SK-N-SH (cell line): ENCODE measurements at regions not wholly inside any gene's neighbourhood (a gene's known extent, or its start where the extent isn't known, plus 50 kb on each side); places are given as distances from the start of the nearest gene placed in this dataset.
"Not testable (repeated sequence)": the region's sequence is repeated elsewhere in the genome, so short reads cannot be mapped to it uniquely, and the experiment has no call there.

Experiments used
- CTCF ChIA-PET: fragments of 300-600, 350-600 bp; formaldehyde crosslinking; extraction: SDS; loops from one replicate; lab custom pipeline; 2021; lab: Yijun Ruan, JAX
- POLR2A ChIA-PET: fragments of 350-600 bp; sonication (Branson Sonifier 250); formaldehyde crosslinking; extraction: SDS; loops from one replicate; lab custom pipeline; 2020; ENCODE audit warnings: antibody characterized with exemption, inconsistent platforms; lab: Yijun Ruan, JAX
- DNase-seq: peaks from one replicate; pipeline ENCODE4 v3.0.0; 2012
- H2AFZ ChIP-seq: fragments of 200-600 bp; sonication (generic); 2 replicates; pipeline ENCODE4 v1.8.1; 2016; ENCODE audit warnings: antibody characterized with exemption, mild to moderate bottlenecking, low read depth
- H3F3A ChIP-seq: fragments of 200-600 bp; sonication (generic); replicated peaks from 2 replicates; pipeline ENCODE3; 2016; ENCODE audit warnings: antibody characterized with exemption, mild to moderate bottlenecking; ENCODE audit not compliant: insufficient read depth
- H3K27ac ChIP-seq, 2 experiments: fragments of 200-500 bp in 1 of 2; fragments of 200-600 bp in 1 of 2; sonication (Bioruptor generic) in 1 of 2; sonication (generic), shearing (Covaris generic) in 1 of 2; 2 replicates each; pipeline versions ENCODE4 v1.5.1 to v1.6.1; 2014 to 2016; ENCODE audit warnings: low read depth in 2 of 2, inconsistent platforms in 1 of 2, low read length in 1 of 2, mild to moderate bottlenecking in 1 of 2, mixed read lengths in 1 of 2
- H3K27me3 ChIP-seq: fragments of 200-600 bp; sonication (generic), shearing (Covaris generic); 2 replicates; pipeline ENCODE4 v1.6.1; 2016; ENCODE audit warnings: mixed run types; ENCODE audit not compliant: insufficient read depth
- H3K36me3 ChIP-seq, 2 experiments: fragments of 200-500 bp in 1 of 2; fragments of 200-600 bp in 1 of 2; sonication (Bioruptor generic) in 1 of 2; sonication (generic) in 1 of 2; replicated peaks in 1 of 2; 2 replicates each; pipeline versions ENCODE3 to v1.5.1; 2014 to 2016; ENCODE audit warnings: low read length in 1 of 2, mild to moderate bottlenecking in 1 of 2; ENCODE audit not compliant: insufficient read depth in 2 of 2, control insufficient read depth in 1 of 2
- H3K4me1 ChIP-seq, 2 experiments: fragments of 200-500 bp in 1 of 2; fragments of 200-600 bp in 1 of 2; sonication (Bioruptor generic) in 1 of 2; sonication (generic), shearing (Covaris generic) in 1 of 2; 2 replicates each; pipeline versions ENCODE4 v1.5.1 to v1.6.1; 2014 to 2016; ENCODE audit warnings: low read depth in 1 of 2, low read length in 1 of 2, mixed run types in 1 of 2; ENCODE audit not compliant: insufficient read depth in 2 of 2, control insufficient read depth in 1 of 2
- H3K4me2 ChIP-seq: fragments of 200-600 bp; sonication (generic), shearing (Covaris generic); 2 replicates; pipeline ENCODE4 v1.6.1; 2017; ENCODE audit warnings: mixed run types
- H3K4me3 ChIP-seq, 2 experiments: fragments of 200-500 bp in 1 of 2; fragments of 200-600 bp in 1 of 2; sonication (Bioruptor generic) in 1 of 2; sonication (generic), shearing (Covaris generic) in 1 of 2; 2 replicates each; pipeline versions ENCODE4 v1.5.1 to v1.8.1; 2014 to 2016; ENCODE audit warnings: low read depth in 2 of 2, inconsistent platforms in 1 of 2, low read length in 1 of 2, mild to moderate bottlenecking in 1 of 2, mixed read lengths in 1 of 2, moderate library complexity in 1 of 2
- H3K79me2 ChIP-seq: fragments of 200-600 bp; sonication (generic); 2 replicates; pipeline ENCODE4 v1.8.1; 2017; ENCODE audit warnings: mild to moderate bottlenecking; ENCODE audit not compliant: insufficient read depth
- H3K9ac ChIP-seq: fragments of 200-600 bp; sonication (generic); 2 replicates; pipeline ENCODE4 v1.6.1; 2017; ENCODE audit warnings: mixed run types
- H3K9me2 ChIP-seq: fragments of 200-600 bp; sonication (generic); 2 replicates; pipeline ENCODE4 v1.6.1; 2017; ENCODE audit warnings: mixed run types
- H3K9me3 ChIP-seq: fragments of 200-600 bp; sonication (generic); 2 replicates; pipeline ENCODE4 v1.6.1; 2017; ENCODE audit warnings: mixed run types, mild to moderate bottlenecking, moderate library complexity
- H4K20me1 ChIP-seq: fragments of 200-600 bp; sonication (generic); 2 replicates; pipeline ENCODE4 v1.6.1; 2017; ENCODE audit warnings: mild to moderate bottlenecking, mixed run types; ENCODE audit not compliant: insufficient read depth
- CHD2 ChIP-seq: fragments of 150-350 bp; IDR thresholded peaks from 2 replicates; pipeline ENCODE4 v1.6.1; 2018; ENCODE audit warnings: low read length; ENCODE audit not compliant: partially characterized antibody
- ELF1 ChIP-seq: IDR thresholded peaks from 2 replicates; pipeline ENCODE4 v1.4.0; 2012
- EZH2phosphoT487 ChIP-seq: fragments of 200-600 bp; sonication (generic); IDR thresholded peaks from 2 replicates; pipeline ENCODE4 v1.6.1; 2017; ENCODE audit warnings: low read depth, mixed run types, mild to moderate bottlenecking, antibody characterized with exemption, moderate library complexity, borderline replicate concordance
- FOSL2 ChIP-seq: IDR thresholded peaks from 2 replicates; pipeline ENCODE4 v1.4.0; 2012; ENCODE audit warnings: low read depth, mild to moderate bottlenecking, moderate library complexity, borderline replicate concordance
- FOXJ3 ChIP-seq: sonication (generic); formaldehyde crosslinking; IDR thresholded peaks from 2 replicates; pipeline ENCODE4 v1.5.1; 2020; ENCODE audit warnings: mild to moderate bottlenecking, missing genetic modification reagents
- FOXM1 ChIP-seq: IDR thresholded peaks from 2 replicates; pipeline ENCODE4 v1.4.0; 2012; ENCODE audit warnings: low read depth, mild to moderate bottlenecking
- GATA2 ChIP-seq: sonication (generic); formaldehyde crosslinking; IDR thresholded peaks from 2 replicates; pipeline ENCODE4 v1.5.0; 2020; ENCODE audit warnings: mild to moderate bottlenecking, missing genetic modification reagents
- JUND ChIP-seq: IDR thresholded peaks from 2 replicates; pipeline ENCODE4 v1.4.0; 2012
- NFIC ChIP-seq: IDR thresholded peaks from 2 replicates; pipeline ENCODE4 v1.4.0; 2012; ENCODE audit warnings: borderline replicate concordance
- PBX3 ChIP-seq: IDR thresholded peaks from 2 replicates; pipeline ENCODE4; 2012
- POLR2AphosphoS5 ChIP-seq: IDR thresholded peaks from 2 replicates; pipeline ENCODE4 v1.6.1; 2012; ENCODE audit warnings: low read depth, low read length
- RAD21 ChIP-seq: IDR thresholded peaks from 2 replicates; pipeline ENCODE4 v1.6.1; 2012; ENCODE audit warnings: mild to moderate bottlenecking, low read length
- SIN3A ChIP-seq: IDR thresholded peaks from 2 replicates; pipeline ENCODE4 v1.6.1; 2012; ENCODE audit warnings: low read depth, mild to moderate bottlenecking, low read length, moderate library complexity, borderline replicate concordance
- USF2 ChIP-seq: fragments of 150-350 bp; IDR thresholded peaks from 2 replicates; pipeline ENCODE4 v1.6.1; 2017; ENCODE audit warnings: antibody characterized with exemption, low read length, low read depth, borderline replicate concordance
- WGBS: methylation state at CpG from one replicate; pipeline ENCODE4 v1.1.6; 2017; ENCODE audit warnings: low lambda C conversion rate; 5-methylcytosine and 5-hydroxymethylcytosine counted together

- H3K4me2 ChIP-seq = no peak overlapping the region
- TF ChIP-seq FOSL2 (no peak), JUND (no peak), FOXJ3 (CRISPR knock-in tag) (no peak), POLR2AphosphoS5 (no peak), PBX3 (no peak), FOXM1 (no peak), NFIC (no peak), CHD2 (no peak), EZH2phosphoT487 (no peak), GATA2 (CRISPR knock-in tag) (no peak), USF2 (no peak)
- TF ChIP-seq, all 33 proteins: peak for 0
- Histone ChIP-seq H3K9me2 (no peaks in the 10 kb centered on the region), H3K27ac (no peak overlapping the region), H3K4me1 (no peaks in the 10 kb centered on the region; a peak in 1 of 4 replicates), H3K36me3 (no peaks in the 10 kb centered on the region), H3K27me3 (peaks cover 19% of the 10 kb centered on the region; the same call in 1 of the 2 replicates), H3K9ac (no peak overlapping the region), H3K4me3 (no peak overlapping the region), H3K9me3 (no peaks in the 10 kb centered on the region), H4K20me1 (no peaks in the 10 kb centered on the region), H3F3A (no peaks in the 10 kb centered on the region), H2AFZ (no peak overlapping the region), H3K79me2 (no peaks in the 10 kb centered on the region)
- DNase-seq = no peak
- 77% methylated on average over 4 of the region's 7 CpGs for WGBS
- ChIA-PET CTCF (interaction anchor here (0.7 to 6.1 kb wide), 7 partner anchors 7 to 372 kb away, joined by 3 to 132 read pairs (median 9); partner anchors contain the start of gene GLI2), POLR2A (interaction anchor here (1.2 kb wide), 1 partner anchor 115 kb away, joined by 3 read pairs; no protein-coding TSS in a partner anchor)
Measured at GRCh38 chr2:121068851-121069250, 216.2 kb downstream of the TFCP2L1 start.

GRCh38 chr2:121069434-121069969, 215.5 kb downstream of the TFCP2L1 start:
- Histone ChIP-seq H3K27me3 (peaks cover 13% of the 10 kb centered on the region; the same call in 1 of the 2 replicates), H2AFZ (no peak overlapping the region), H3K36me3 (no peaks in the 10 kb centered on the region), H3K9me2 (no peaks in the 10 kb centered on the region), H3K9me3 (no peaks in the 10 kb centered on the region), H3K4me2 (no peak overlapping the region), H3K9ac (no peak overlapping the region), H3K4me1 (peaks cover 0 to 4% of the 10 kb centered on the region in 2 experiments; a peak in 1 of 4 replicates), H3K27ac (no peak overlapping the region), H4K20me1 (no peaks in the 10 kb centered on the region), H3K4me3 (no peak overlapping the region), H3F3A (peaks cover 3% of the 10 kb centered on the region), H3K79me2 (no peaks in the 10 kb centered on the region)
- CTCF ChIA-PET = interaction anchor here (1.0 to 6.1 kb wide), 13 partner anchors 8 to 373 kb away, joined by 3 to 132 read pairs (median 5); partner anchors contain the start of gene GLI2
- POLR2A ChIA-PET = no interaction called here
- 89% methylated on average over 10 of the region's 18 CpGs for WGBS
- no peak for TF ChIP-seq RAD21
- TF ChIP-seq SIN3A = no peak
- TF ChIP-seq ELF1 = no peak
- no peak for DNase-seq

- H3K27ac ChIP-seq, H3K9me3 ChIP-seq, H3K9me2 ChIP-seq, H3K4me2 ChIP-seq, H3K4me3 ChIP-seq, H3K4me1 ChIP-seq, H2AFZ ChIP-seq, DNase-seq, H4K20me1 ChIP-seq, H3K36me3 ChIP-seq, POLR2A ChIA-PET, H3K9ac ChIP-seq, H3F3A ChIP-seq, H3K79me2 ChIP-seq: not testable (repeated sequence)
- H3K27me3 ChIP-seq = peaks cover 12% of the 10 kb centered on the region; the same call in 1 of the 2 replicates
- WGBS = 84% methylated on average over 11 of the region's 11 CpGs
- CTCF ChIA-PET = interaction anchor here (0.6 to 6.1 kb wide), 40 partner anchors 9 to 388 kb away, joined by 3 to 132 read pairs (median 5); no protein-coding TSS in a partner anchor
Measured at GRCh38 chr2:121070061-121070460, 214.9 kb downstream of the TFCP2L1 start.
